ENCODE measurements at regions not wholly inside any gene's neighbourhood (a gene's known extent, or its start where the extent isn't known, plus 50 kb on each side); places are given as distances from the start of the nearest gene placed in this dataset.
"Not testable (repeated sequence)": the region's sequence is repeated elsewhere in the genome, so short reads cannot be mapped to it uniquely, and the experiment has no call there.

DNA sequence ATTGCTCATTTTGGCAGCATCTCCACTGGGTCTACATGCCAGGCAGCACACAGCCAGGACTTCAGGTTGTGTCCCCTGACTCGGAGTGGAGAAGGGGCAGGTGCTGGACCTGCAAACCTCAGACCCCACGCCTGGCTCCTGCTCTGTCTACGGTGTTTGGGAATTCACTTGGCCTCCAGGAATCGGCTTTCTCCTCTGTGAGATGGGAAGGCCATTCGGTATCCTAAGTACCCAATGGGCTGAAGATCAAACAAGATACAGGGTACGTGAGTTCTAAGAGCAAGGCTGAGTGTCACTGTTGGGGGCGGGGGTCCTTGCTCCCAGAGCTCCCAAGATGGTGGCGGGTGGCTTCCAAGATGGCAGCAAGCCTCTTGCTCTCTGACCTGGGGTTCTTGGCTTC lies 73.2 kb upstream of the EN2 start:
- Mint-ChIP-seq H3K4me3 (no peak overlapping the region), H3K9me3 (no peaks in the 10 kb centered on the region), H3K4me1 (peaks cover 26% of the 10 kb centered on the region), H3K27ac (no peak overlapping the region), H3K27me3 (peaks cover 100% of the 10 kb centered on the region)
- DNase-seq = no peak
- no peak for ATAC-seq

DNA sequence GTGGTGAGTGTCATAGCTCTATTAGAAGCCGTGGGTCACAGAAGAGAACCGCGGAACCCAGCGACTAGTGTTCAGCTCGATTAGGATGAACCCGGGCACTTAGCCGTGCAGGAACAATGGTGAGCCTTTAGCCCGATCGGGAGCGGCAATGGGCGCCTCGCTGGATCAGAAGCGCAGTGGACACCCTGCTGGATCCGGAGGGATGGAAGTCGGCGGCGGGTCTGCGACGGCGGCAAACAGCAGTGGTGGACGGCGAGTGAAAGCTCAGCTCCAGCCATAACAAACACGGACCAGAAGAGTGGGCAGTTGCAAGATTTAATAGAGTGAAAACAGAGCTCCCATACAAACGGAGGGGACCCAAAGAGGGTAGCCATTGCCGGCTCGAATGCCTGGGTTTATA lies 72.7 kb upstream of the EN2 start:
- Mint-ChIP-seq H3K27me3 (peaks cover 100% of the 10 kb centered on the region), H3K4me1 (peaks cover 21% of the 10 kb centered on the region)
- DNase-seq, H3K27ac Mint-ChIP-seq, H3K9me3 Mint-ChIP-seq, H3K4me3 Mint-ChIP-seq, ATAC-seq: not testable (repeated sequence)

DNA sequence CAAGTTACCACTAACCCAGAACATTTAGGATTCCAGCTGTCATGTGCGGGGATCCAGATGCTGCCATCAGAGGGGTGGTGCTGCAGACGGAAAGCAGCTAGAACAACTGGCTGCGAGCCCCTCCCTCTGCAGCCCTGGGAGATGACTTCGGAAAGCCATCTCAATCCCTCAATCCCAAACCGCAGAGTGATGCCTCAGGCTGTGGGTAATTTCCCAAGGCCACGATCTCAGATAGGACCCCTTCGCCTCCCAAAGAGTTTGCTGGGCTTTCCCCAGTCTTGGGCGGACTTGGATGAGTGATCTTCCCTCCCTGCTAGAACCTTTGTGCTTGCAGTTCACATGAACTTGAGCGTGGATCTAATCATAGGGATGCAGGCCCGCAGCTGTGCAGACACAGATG lies 71.3 kb upstream of the EN2 start:
- Mint-ChIP-seq H3K9me3 (no peaks in the 10 kb centered on the region), H3K27ac (no peak overlapping the region), H3K4me3 (no peak overlapping the region), H3K4me1 (peaks cover 7% of the 10 kb centered on the region), H3K27me3 (peaks cover 100% of the 10 kb centered on the region)
- no peak for DNase-seq
- ATAC-seq = no peak

DNA sequence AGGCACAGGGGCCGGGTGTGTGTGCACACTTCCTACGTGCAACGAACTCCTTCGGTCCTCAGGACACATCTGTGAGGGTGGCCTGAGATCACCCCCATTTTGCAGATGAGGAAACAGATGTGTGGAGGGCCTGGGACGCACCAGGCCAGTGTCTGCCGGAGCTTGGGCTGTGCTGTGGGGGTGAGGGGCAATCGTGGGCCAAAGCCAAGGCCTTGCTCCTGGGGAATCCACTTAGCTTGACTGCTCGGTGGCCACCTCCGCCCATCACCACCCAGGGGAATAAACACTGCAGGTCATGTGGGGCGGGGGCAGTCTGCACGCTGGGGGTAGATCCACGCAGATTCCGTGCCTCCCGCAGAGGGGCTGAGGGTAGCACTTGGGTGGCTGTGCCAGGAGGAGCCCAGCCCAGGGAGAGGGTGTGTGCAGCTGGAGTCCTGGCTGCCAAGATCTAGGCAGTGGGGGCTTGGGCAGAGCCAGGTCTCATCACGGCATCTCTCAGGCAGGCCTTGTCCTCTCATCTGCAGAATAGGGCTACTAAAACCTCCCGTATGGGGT lies 70.8 kb upstream of the EN2 start:
- no peak for DNase-seq
- H3K27ac Mint-ChIP-seq = no peak overlapping the region
- peaks cover 2% of the 10 kb centered on the region for H3K4me1 Mint-ChIP-seq
- ATAC-seq = peak; percentile 32
- H3K27me3 Mint-ChIP-seq = peaks cover 96% of the 10 kb centered on the region
- H3K4me3 Mint-ChIP-seq = no peak overlapping the region
- H3K9me3 Mint-ChIP-seq = no peaks in the 10 kb centered on the region

- Mint-ChIP-seq H3K4me3 (no peak overlapping the region), H3K9me3 (no peaks in the 10 kb centered on the region), H3K27me3 (peaks cover 93% of the 10 kb centered on the region), H3K4me1 (no peaks in the 10 kb centered on the region), H3K27ac (no peak overlapping the region)
- ATAC-seq = no peak
- DNase-seq = no peak
Measured at GRCh38 chr7:155388561-155388960, 69.4 kb upstream of the EN2 start.

GRCh38 chr7:155391414-155391813 lies 66.5 kb upstream of the EN2 start:
- Mint-ChIP-seq H3K27me3 (peaks cover 87% of the 10 kb centered on the region), H3K27ac (no peak overlapping the region), H3K4me1 (no peaks in the 10 kb centered on the region), H3K4me3 (no peak overlapping the region), H3K9me3 (no peaks in the 10 kb centered on the region)
- DNase-seq = no peak
- no peak for ATAC-seq

- peaks cover 82% of the 10 kb centered on the region for H3K27me3 Mint-ChIP-seq
- no peak overlapping the region for H3K27ac Mint-ChIP-seq
- no peaks in the 10 kb centered on the region for H3K9me3 Mint-ChIP-seq
- DNase-seq = no peak
- H3K4me3 Mint-ChIP-seq = no peak overlapping the region
- H3K4me1 Mint-ChIP-seq = no peaks in the 10 kb centered on the region
- peak; percentile 60 for ATAC-seq
Measured at GRCh38 chr7:155392726-155393570, 65.0 kb upstream of the EN2 start.

- H3K9me3 Mint-ChIP-seq = no peaks in the 10 kb centered on the region
- H3K4me3 Mint-ChIP-seq = no peak overlapping the region
- no peaks in the 10 kb centered on the region for H3K4me1 Mint-ChIP-seq
- ATAC-seq = no peak
- DNase-seq = no peak
- no peak overlapping the region for H3K27ac Mint-ChIP-seq
- peaks cover 73% of the 10 kb centered on the region for H3K27me3 Mint-ChIP-seq
Measured at GRCh38 chr7:155394413-155394812, 63.5 kb upstream of the EN2 start.

GRCh38 chr7:155395176-155395797 lies 62.6 kb upstream of the EN2 start:
- Mint-ChIP-seq H3K4me3 (no peak overlapping the region), H3K9me3 (no peaks in the 10 kb centered on the region), H3K27ac (no peak overlapping the region), H3K4me1 (no peaks in the 10 kb centered on the region), H3K27me3 (peaks cover 73% of the 10 kb centered on the region)
- no peak for ATAC-seq
- no peak for DNase-seq

DNA sequence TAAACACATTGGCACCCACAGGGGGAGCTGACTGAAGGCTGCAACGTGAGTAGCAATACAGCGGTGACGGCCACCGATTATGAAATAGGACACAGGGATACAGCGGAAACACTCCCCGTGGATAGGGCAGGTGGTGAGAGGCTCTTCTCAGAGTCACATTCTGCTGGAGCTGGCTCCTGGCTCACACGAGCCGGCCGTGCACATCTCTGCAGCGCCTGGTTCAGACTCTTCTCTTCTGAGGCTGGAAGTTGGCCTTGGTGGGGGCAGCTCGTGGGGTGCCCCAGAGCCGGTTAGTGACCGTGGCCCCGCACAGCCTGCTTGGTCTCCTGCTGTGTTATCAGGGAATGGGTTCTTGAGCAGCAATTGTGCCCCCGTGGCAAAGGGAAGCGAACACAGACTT lies 61.3 kb upstream of the EN2 start:
- DNase-seq (no peak), ATAC-seq (no peak)
- Mint-ChIP-seq H3K4me1 (no peaks in the 10 kb centered on the region), H3K27ac (no peak overlapping the region), H3K27me3 (peaks cover 67% of the 10 kb centered on the region), H3K4me3 (no peak overlapping the region), H3K9me3 (no peaks in the 10 kb centered on the region)

DNA sequence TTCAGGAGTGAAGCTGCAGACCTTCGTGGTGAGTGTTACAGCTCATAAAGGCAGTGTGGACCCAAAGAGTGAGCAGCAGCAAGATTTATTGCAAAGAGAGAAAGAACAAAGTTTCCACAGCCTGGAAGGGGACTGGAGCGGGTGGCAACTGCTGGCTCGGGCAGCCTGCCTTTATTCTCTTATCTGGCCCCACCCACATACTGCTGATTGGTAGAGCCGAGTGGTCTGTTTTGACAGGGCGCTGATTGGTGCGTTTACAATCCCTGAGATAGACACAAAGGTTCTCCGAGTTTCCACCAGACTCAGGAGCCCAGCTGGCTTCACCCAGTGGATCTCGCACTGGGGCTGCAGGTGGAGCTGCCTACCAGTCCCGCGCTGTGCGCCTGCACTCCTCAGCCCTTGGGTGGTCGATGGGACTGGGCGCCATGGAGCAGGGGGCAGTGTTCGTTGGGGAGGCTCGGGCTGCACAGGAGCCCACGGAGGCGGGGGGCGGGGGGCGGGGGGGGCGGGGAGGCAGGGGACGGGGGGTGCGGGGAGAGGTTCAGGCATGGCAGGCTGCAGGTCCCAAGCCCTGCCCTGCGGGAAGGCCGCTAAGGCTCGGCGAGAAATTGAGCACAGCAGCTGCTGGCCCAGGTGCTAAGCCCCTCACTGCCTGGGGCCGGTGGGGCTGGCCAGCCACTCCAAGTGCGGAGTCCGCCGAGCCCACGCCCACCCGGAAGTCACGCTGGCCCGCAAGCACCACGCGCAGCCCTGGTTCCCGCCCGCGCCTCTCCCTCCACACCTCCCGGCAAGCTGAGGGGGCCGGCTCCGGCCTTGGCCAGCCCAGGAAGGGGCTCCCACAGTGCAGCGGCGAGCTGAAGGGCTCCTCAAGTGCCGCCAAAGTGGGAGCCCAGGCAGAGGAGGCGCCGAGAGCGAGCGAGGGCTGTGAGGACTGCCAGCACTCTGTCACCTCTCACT lies 59.9 kb upstream of the EN2 start:
- not testable (repeated sequence) for H3K4me3 Mint-ChIP-seq, DNase-seq
- peaks cover 71% of the 10 kb centered on the region for H3K27me3 Mint-ChIP-seq

DNA sequence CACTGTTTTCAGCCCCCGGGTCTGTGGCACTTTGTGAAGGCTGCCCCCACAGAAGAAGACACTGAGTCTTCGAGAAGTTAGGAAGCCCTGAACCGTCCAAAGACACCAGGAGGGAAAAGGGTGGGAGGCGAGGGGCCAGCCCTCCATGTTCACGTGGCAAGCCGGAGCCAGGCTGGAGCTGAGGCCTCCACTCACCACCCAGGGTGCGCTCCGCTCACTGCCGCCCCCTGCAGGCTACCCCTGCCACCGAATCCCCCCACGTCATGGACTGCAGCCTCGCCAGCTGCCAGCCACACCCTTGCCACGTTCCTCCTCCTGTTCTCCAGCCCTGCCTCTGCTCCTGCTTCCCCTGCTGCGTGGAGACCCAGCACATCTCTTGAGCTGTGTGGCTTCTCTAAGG lies 59.0 kb upstream of the EN2 start:
- Mint-ChIP-seq H3K4me1 (no peaks in the 10 kb centered on the region), H3K27ac (no peak overlapping the region), H3K9me3 (peaks cover 0 to 5% of the 10 kb centered on the region in 2 donors), H3K4me3 (no peak overlapping the region), H3K27me3 (peaks cover 78% of the 10 kb centered on the region)
- DNase-seq (no peak), ATAC-seq (no peak)

More for the DNA sequence above, 59.9 kb upstream of the EN2 start:
- not testable (repeated sequence) for ATAC-seq, H3K27ac Mint-ChIP-seq, H3K4me1 Mint-ChIP-seq, H3K9me3 Mint-ChIP-seq

GRCh38 chr7:155399577-155399976 lies 58.4 kb upstream of the EN2 start:
- peaks cover 0 to 5% of the 10 kb centered on the region in 2 donors for H3K9me3 Mint-ChIP-seq
- DNase-seq (no peak), ATAC-seq (no peak)
- no peak overlapping the region for H3K27ac Mint-ChIP-seq
- no peaks in the 10 kb centered on the region for H3K4me1 Mint-ChIP-seq
- H3K27me3 Mint-ChIP-seq = peaks cover 80% of the 10 kb centered on the region
- no peak overlapping the region for H3K4me3 Mint-ChIP-seq

DNA sequence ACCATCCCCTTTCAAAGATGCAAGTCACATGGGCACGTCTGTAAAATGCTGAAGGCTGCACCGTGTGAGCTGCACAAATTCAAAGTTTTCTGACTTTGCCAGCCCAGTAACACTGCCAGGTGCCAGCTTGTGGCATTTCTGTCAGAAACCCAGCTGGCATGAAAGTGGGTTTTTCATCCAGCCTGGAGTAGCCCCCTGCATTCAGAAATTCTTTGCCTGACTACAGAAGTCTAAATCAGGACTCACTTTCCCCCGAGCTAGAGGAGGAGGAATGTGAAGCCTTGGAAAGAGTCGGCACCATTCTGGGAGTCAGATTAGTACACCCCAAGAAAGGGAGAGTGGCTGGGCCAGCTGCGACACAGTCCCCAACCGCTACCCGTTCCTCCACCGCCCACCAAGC lies 56.7 kb upstream of the EN2 start:
- Mint-ChIP-seq H3K27me3 (peaks cover 80% of the 10 kb centered on the region), H3K4me1 (peaks cover 9% of the 10 kb centered on the region), H3K27ac (no peak overlapping the region), H3K9me3 (peaks cover 0 to 5% of the 10 kb centered on the region in 2 donors), H3K4me3 (no peak overlapping the region)
- ATAC-seq = no peak
- no peak for DNase-seq

GRCh38 chr7:155401884-155402283 lies 56.0 kb upstream of the EN2 start:
- H3K4me3 Mint-ChIP-seq = no peak overlapping the region
- no peak overlapping the region for H3K27ac Mint-ChIP-seq
- H3K9me3 Mint-ChIP-seq = peaks cover 0 to 5% of the 10 kb centered on the region in 2 donors
- H3K4me1 Mint-ChIP-seq = peaks cover 15% of the 10 kb centered on the region
- ATAC-seq = no peak
- DNase-seq = no peak
- H3K27me3 Mint-ChIP-seq = peaks cover 82% of the 10 kb centered on the region

All from stimulated activated naive CD8-positive, alpha-beta T cell treated with anti-CD3 and anti-CD28 coated beads, Interleukin-15, amount 100 ng/mL, for 72 hours (primary cell).